BJ (cell line): ENCODE measurements at regions not wholly inside any gene's neighbourhood (a gene's known extent, or its start where the extent isn't known, plus 50 kb on each side); places are given as distances from the start of the nearest gene placed in this dataset.
"Not testable (repeated sequence)": the region's sequence is repeated elsewhere in the genome, so short reads cannot be mapped to it uniquely, and the experiment has no call there.

Source experiments
- CTCF ChIA-PET: fragments of 350-600 bp; formaldehyde crosslinking; extraction: SDS; loops from one replicate; lab custom pipeline; 2021; ENCODE audit warnings: antibody characterized with exemption, inconsistent platforms; lab: Yijun Ruan, JAX
- POLR2A ChIA-PET: fragments of 300-600 bp; sonication (Branson Sonifier 250); formaldehyde crosslinking; extraction: SDS; loops from one replicate; lab custom pipeline; 2021; ENCODE audit warnings: antibody characterized with exemption; lab: Charles Lee
- DNase-seq: peaks from one replicate; pipeline ENCODE4 v3.0.0-alpha.2; 2011; ENCODE audit warnings: low read depth
- H3K27me3 ChIP-seq: 2 replicates; pipeline ENCODE4 v1.6.0; 2011; ENCODE audit warnings: low read length; ENCODE audit not compliant: control insufficient read depth, insufficient read depth
- H3K36me3 ChIP-seq: 2 replicates; pipeline ENCODE4 v1.5.1; 2011; ENCODE audit warnings: low read length; ENCODE audit not compliant: control insufficient read depth, insufficient read depth
- H3K4me3 ChIP-seq: 2 replicates; pipeline ENCODE4 v1.5.1; 2011; ENCODE audit warnings: low read depth, mild to moderate bottlenecking, control low read depth, low read length

DNA sequence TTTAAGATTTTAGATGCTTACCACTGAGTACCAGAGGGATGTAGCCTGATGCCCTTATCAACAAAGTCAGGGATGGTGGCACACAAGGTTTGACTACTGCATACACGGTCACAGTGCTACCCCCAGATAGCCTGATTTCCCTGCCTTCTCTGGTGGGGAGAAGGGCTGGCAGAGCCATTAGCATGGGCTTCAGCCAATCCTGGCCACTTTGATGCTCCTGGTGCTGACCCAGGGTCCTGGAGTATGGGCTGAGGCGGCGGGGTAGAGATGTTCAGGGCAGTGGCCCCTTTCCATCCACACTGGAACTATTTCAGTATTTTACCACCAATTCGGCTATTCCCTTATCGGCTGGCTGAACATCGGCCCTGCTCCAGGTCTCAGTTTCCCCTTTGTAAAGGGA, 83.2 kb downstream of the POTEB3 start:
- H3K4me3 ChIP-seq, POLR2A ChIA-PET, H3K27me3 ChIP-seq, DNase-seq, CTCF ChIA-PET, H3K36me3 ChIP-seq: not testable (repeated sequence)

DNA sequence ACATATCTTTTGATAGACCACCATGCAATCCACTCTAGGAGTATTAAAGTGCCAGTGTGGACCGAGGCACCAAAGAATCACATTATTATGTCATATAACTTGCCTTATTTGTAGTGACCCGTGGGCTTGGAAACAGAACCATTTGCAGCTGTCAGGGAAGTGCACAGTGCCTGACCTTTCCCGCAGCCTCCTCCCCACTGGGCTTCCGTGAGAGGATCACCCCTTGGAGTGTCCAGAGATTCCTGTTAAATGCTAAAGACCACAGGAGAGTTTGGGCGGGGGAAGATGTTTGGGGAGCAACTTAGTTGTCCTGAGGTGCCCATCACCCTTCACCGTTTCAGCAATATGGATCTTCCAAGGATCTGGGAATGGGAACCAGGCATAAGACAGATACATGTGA, 84.4 kb downstream of the POTEB3 start:
- H3K27me3 ChIP-seq, H3K36me3 ChIP-seq, DNase-seq, CTCF ChIA-PET, H3K4me3 ChIP-seq, POLR2A ChIA-PET: not testable (repeated sequence)

- H3K27me3 ChIP-seq, H3K36me3 ChIP-seq, DNase-seq, POLR2A ChIA-PET, CTCF ChIA-PET, H3K4me3 ChIP-seq: not testable (repeated sequence)
These were observed 85.7 kb downstream of the POTEB3 start for GRCh38 chr15:21354597-21354996.

GRCh38 chr15:21352670-21353318, 87.5 kb downstream of the POTEB3 start:
- POLR2A ChIA-PET, CTCF ChIA-PET, H3K36me3 ChIP-seq, DNase-seq, H3K27me3 ChIP-seq, H3K4me3 ChIP-seq: not testable (repeated sequence)

GRCh38 chr15:21344960-21345359, 95.3 kb downstream of the POTEB3 start:
- H3K4me3 ChIP-seq, DNase-seq, POLR2A ChIA-PET, H3K27me3 ChIP-seq, H3K36me3 ChIP-seq, CTCF ChIA-PET: not testable (repeated sequence)

GRCh38 chr15:21344500-21344899, 95.8 kb downstream of the POTEB3 start:
- H3K36me3 ChIP-seq, DNase-seq, POLR2A ChIA-PET, H3K4me3 ChIP-seq, CTCF ChIA-PET, H3K27me3 ChIP-seq: not testable (repeated sequence)

- H3K27me3 ChIP-seq, DNase-seq, POLR2A ChIA-PET, H3K36me3 ChIP-seq, H3K4me3 ChIP-seq, CTCF ChIA-PET: not testable (repeated sequence)
These were observed 103.3 kb downstream of the POTEB3 start for GRCh38 chr15:21337028-21337427.

DNA sequence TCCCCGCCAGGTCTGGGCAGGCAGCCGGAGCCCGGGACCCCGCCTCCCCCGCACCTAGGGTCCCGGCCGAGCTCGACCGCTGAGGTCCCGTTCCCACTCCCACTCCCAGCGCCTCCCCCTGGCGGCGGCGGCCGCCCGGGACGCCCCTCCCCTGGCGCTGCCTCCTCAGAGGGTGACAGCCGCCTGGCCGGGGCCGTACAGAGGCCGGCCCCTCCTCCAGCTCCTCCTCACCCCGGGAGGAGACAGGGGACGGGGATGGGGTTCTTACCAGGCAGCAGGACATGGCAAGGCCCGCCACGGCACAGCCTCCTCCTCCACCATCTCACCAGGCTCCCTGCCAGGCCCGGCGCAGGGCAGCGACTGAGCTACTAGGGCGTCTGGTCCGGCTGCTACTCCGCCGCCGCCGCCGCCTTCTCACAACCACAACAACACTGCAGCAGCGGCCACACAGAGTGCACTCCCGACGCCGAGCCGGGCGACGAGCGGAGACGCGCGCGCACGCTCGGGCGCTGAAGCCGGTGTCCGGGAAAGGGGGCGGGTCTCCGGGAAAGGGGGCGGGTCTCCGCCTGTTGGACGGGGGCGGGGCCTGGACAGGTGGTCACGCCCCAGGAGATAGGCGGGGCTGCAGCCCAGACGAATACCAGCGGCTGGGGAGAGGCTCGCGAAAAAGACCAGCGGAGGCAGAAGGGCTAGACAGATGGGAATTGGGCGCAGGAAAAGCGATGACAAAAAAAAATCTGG, 115.4 kb downstream of the POTEB3 start:
- H3K27me3 ChIP-seq, H3K4me3 ChIP-seq, CTCF ChIA-PET, H3K36me3 ChIP-seq, POLR2A ChIA-PET, DNase-seq: not testable (repeated sequence)

DNA sequence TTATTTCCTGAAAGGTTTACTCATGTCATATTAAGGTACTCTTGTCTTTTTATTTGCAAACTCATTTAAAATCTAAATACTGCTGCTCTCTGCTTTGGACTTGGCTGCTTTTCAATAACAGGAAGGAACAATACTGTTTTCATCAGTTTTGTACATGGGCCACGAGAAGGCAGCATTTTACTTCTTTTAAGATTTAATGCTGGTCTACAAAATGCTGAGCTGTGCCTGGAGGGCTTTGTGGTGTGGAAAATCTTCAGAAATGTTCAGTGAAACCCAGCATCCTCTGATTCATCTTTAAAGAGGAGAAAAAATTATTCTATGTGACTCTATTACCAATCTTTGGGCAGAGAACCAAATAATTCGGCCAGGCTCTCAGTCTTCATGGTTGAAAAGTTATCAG, 155.9 kb downstream of the POTEB3 start:
- POLR2A ChIA-PET, H3K36me3 ChIP-seq, H3K27me3 ChIP-seq, DNase-seq, H3K4me3 ChIP-seq: not testable (repeated sequence)
- CTCF ChIA-PET, result interaction anchor here (0.6 kb wide), 1 partner anchor 12 kb away, joined by 3 read pairs; no protein-coding TSS in a partner anchor

- H3K36me3 ChIP-seq, POLR2A ChIA-PET, CTCF ChIA-PET, H3K27me3 ChIP-seq, H3K4me3 ChIP-seq, DNase-seq: not testable (repeated sequence)
These were observed 157.1 kb downstream of the POTEB3 start for GRCh38 chr15:21283210-21283609.

GRCh38 chr15:21280272-21280671, 160.0 kb downstream of the POTEB3 start:
- H3K4me3 ChIP-seq, DNase-seq, H3K27me3 ChIP-seq, CTCF ChIA-PET, H3K36me3 ChIP-seq, POLR2A ChIA-PET: not testable (repeated sequence)

- CTCF ChIA-PET, result interaction anchor here (0.9 kb wide), 1 partner anchor 12 kb away, joined by 3 read pairs; no protein-coding TSS in a partner anchor
- DNase-seq, H3K4me3 ChIP-seq, POLR2A ChIA-PET, H3K27me3 ChIP-seq, H3K36me3 ChIP-seq: not testable (repeated sequence)
These were observed 167.9 kb downstream of the POTEB3 start for GRCh38 chr15:21272176-21272982.
